BLaER1 treated with 17β-estradiol and CSF1 and Interleukin-3, amounts not matched to agents 10 nM and 100 nM (cell line): ENCODE measurements at regions not wholly inside any gene's neighbourhood (a gene's known extent, or its start where the extent isn't known, plus 50 kb on each side); places are given as distances from the start of the nearest gene placed in this dataset.

Source experiments
- H3K27ac ChIP-seq, 11 experiments: shearing (Covaris generic); formaldehyde crosslinking; 2 replicates each; pipeline ENCODE4 v1.8.1; 2022
- H3K27me3 ChIP-seq, 11 experiments: shearing (Covaris generic); formaldehyde crosslinking; 2 replicates each; pipeline ENCODE4 v1.8.1; 2022
- H3K36me3 ChIP-seq, 11 experiments: shearing (Covaris generic); formaldehyde crosslinking; 2 replicates each; pipeline ENCODE4 v1.8.1; 2022
- H3K4me1 ChIP-seq, 10 experiments: shearing (Covaris generic); formaldehyde crosslinking; 2 replicates each; pipeline ENCODE4 v1.8.1; 2022
- H3K4me2 ChIP-seq, 11 experiments: shearing (Covaris generic); formaldehyde crosslinking; 2 replicates each; pipeline ENCODE4 v1.8.1; 2022
- H3K4me3 ChIP-seq, 10 experiments: shearing (Covaris generic); formaldehyde crosslinking; 2 replicates each; pipeline ENCODE4 v1.8.1; 2022
- H3K9ac ChIP-seq, 11 experiments: shearing (Covaris generic); formaldehyde crosslinking; 2 replicates each; pipeline ENCODE4 v1.8.1; 2022
- H3K9me3 ChIP-seq, 11 experiments: shearing (Covaris generic); formaldehyde crosslinking; replicated peaks in 1 of 11; 2 replicates each; pipeline ENCODE4 v1.8.1; 2022
- H4K20me1 ChIP-seq, 11 experiments: shearing (Covaris generic); formaldehyde crosslinking; 2 replicates each; pipeline ENCODE4 v1.8.1; 2022
- Cebpa-rat ChIP-seq, 11 experiments: shearing (Covaris generic); IDR thresholded peaks; 2 replicates each; pipeline ENCODE4 v1.8.1; 2022

DNA sequence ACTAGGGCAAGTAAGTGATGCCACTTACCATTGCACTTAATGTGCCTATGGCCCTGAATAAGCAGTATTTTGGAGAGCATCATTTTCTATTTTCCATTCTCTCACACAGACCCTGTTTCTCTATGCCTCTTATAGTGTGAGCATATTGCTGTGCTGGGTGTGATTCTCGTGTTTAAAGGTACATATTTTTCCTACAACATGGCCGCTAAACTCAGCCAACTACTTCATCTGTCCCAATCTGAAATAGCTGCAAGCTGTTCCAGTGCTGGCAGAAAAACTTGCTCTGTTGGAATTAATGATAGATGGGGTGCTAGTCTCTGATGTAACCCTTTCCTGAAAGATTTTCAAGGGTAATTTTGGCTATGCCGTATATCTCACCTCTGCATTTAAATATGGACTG, 97.5 kb downstream of the ZNF326 start:
- Histone ChIP-seq H3K4me1 (no peaks in the 10 kb centered on the region), H3K4me2 (no peak overlapping the region), H3K9me3 (peaks cover 7 to 22% (median 8%) of the 10 kb centered on the region in 11 experiments), H3K27ac (no peak overlapping the region), H4K20me1 (no peaks in the 10 kb centered on the region), H3K9ac (no peak overlapping the region), H3K27me3 (no peaks in the 10 kb centered on the region), H3K4me3 (no peak overlapping the region), H3K36me3 (no peaks in the 10 kb centered on the region)
- no peak for TF ChIP-seq Cebpa-rat (IDR thresholded peaks at IDR 0.05)
